SU-DHL-6 (cell line): ENCODE measurements at regions not wholly inside any gene's neighbourhood (a gene's known extent, or its start where the extent isn't known, plus 50 kb on each side); places are given as distances from the start of the nearest gene placed in this dataset.

ENCODE experiments used
- H2AFZ ChIP-seq: fragments of 200-600 bp; sonication (generic); 2 replicates; pipeline ENCODE4 v1.6.1; 2014; ENCODE audit warnings: low read depth, mild to moderate bottlenecking, moderate library complexity, mixed read lengths, antibody characterized with exemption, low read length; ENCODE audit not compliant: severe bottlenecking
- H3F3A ChIP-seq: fragments of 200-600 bp; shearing (Covaris generic); 2 replicates; pipeline ENCODE4 v1.6.0; 2016; ENCODE audit warnings: antibody characterized with exemption, mild to moderate bottlenecking; ENCODE audit not compliant: insufficient read depth
- H3K27ac ChIP-seq: fragments of 200-600 bp; sonication (generic); 2 replicates; pipeline ENCODE4 v1.5.1; 2016; ENCODE audit warnings: low read depth, mild to moderate bottlenecking, low read length, moderate library complexity, mixed read lengths
- H3K27me3 ChIP-seq: fragments of 200-600 bp; sonication (generic), shearing (Covaris generic); 2 replicates; pipeline ENCODE4 v1.6.0; 2014; ENCODE audit warnings: mild to moderate bottlenecking, low read length
- H3K36me3 ChIP-seq: fragments of 200-600 bp; sonication (generic); 2 replicates; pipeline ENCODE4 v1.6.1; 2014; ENCODE audit warnings: mild to moderate bottlenecking, low read length, mixed read lengths
- H3K4me2 ChIP-seq: fragments of 300-600, 200-600 bp; shearing (Covaris generic), sonication (generic); 2 replicates; pipeline ENCODE4 v1.6.0; 2014; ENCODE audit warnings: low read length, low read depth, mild to moderate bottlenecking; ENCODE audit not compliant: poor library complexity, severe bottlenecking
- H3K4me3 ChIP-seq: fragments of 200-600 bp; sonication (generic); 2 replicates; pipeline ENCODE4 v1.5.1; 2014; ENCODE audit warnings: antibody characterized with exemption, low read length, mild to moderate bottlenecking, mixed read lengths; ENCODE audit not compliant: insufficient read depth, poor library complexity, severe bottlenecking
- H3K79me2 ChIP-seq: fragments of 200-600 bp; sonication (generic); 2 replicates; pipeline ENCODE4 v1.6.1; 2014; ENCODE audit warnings: mild to moderate bottlenecking, low read length, moderate library complexity; ENCODE audit not compliant: insufficient read depth
- H3K9ac ChIP-seq: fragments of 200-600 bp; sonication (generic); 2 replicates; pipeline ENCODE4 v1.7.0; 2014; ENCODE audit warnings: mild to moderate bottlenecking, low read length
- H3K9me2 ChIP-seq: fragments of 200-600 bp; sonication (generic); replicated peaks from 2 replicates; pipeline ENCODE4 v1.6.1; 2014; ENCODE audit warnings: low read length; ENCODE audit not compliant: insufficient read depth
- H3K9me3 ChIP-seq: fragments of 200-600 bp; sonication (generic); 2 replicates; pipeline ENCODE4 v1.6.1; 2014; ENCODE audit warnings: low read length, mixed read lengths; ENCODE audit not compliant: insufficient read depth
- H4K20me1 ChIP-seq: fragments of 200-600 bp; sonication (generic); 2 replicates; pipeline ENCODE4 v1.6.1; 2014; ENCODE audit warnings: low read depth, mild to moderate bottlenecking, antibody characterized with exemption, low read length, moderate library complexity, mixed read lengths
- CTCF ChIP-seq: fragments of 200-600 bp; sonication (generic); IDR thresholded peaks from one replicate; pipeline ENCODE4 v1.5.1; 2017; ENCODE audit warnings: antibody characterized with exemption, mild to moderate bottlenecking, low read length, moderate library complexity; ENCODE audit not compliant: insufficient read depth, poor library complexity, severe bottlenecking
- EZH2phosphoT487 ChIP-seq: fragments of 200-600 bp; sonication (generic), shearing (Covaris generic); conservative IDR thresholded peaks from 2 replicates; pipeline ENCODE4 v1.6.1; 2018; ENCODE audit warnings: mild to moderate bottlenecking, antibody characterized with exemption, low read length, moderate library complexity, mixed read lengths

DNA sequence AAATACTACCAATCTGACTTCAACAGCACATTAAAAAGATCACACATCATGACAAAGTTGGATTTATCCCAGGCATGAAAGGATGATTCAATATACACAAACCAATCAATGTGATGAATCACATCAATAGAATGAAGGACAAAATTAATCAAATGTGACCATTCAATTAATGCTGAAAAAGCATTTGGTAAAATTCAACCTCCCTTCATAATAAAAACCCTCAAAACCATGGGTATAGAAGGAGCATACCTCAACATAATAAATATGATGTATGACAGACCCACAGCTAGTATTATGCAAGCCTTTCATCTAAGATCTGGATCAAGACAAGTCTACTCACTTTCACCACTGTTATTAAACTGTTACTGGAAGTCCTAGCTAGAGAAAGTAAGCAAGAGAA, 921.7 kb upstream of the RAG2 start:
- Histone ChIP-seq H3K4me3 (no peak overlapping the region), H3K27ac (no peak overlapping the region), H4K20me1 (no peaks in the 10 kb centered on the region), H3K4me2 (no peak overlapping the region), H2AFZ (no peak overlapping the region), H3K9me2 (no peaks in the 10 kb centered on the region), H3K9me3 (no peaks in the 10 kb centered on the region), H3F3A (no peaks in the 10 kb centered on the region), H3K27me3 (no peaks in the 10 kb centered on the region), H3K9ac (no peak overlapping the region), H3K79me2 (no peaks in the 10 kb centered on the region), H3K36me3 (no peaks in the 10 kb centered on the region)
- TF ChIP-seq EZH2phosphoT487: no peak
- TF ChIP-seq CTCF: no peak

DNA sequence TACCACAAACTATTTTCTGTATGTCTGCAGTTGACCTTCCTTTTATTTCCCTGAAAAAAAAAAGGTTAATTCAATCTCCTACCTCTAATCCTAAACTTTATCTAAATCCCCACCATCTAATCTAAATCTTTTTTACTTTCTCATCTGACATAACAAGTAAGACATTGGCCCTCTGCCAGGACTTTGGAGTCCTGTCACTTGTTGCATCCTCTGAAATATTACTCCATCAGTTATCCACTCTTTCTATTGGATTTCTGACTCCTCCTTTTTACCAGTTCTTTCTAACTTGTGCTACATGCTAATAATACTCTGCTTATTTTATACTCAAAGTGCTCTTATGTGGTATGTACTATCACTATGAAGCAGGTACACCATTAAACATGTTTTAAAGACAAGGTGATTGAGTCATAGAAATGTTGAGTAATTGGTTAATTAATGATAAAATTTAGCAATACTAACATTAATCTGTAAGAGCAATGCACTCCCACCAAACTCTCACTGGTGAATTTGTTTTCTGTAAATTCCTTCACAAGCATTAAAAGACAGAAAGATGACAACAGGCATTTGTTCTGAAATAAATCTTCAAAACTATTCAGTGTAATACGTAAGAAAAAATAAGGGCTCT, 914.2 kb upstream of the RAG2 start:
- Histone ChIP-seq H3K27ac (no peak overlapping the region), H2AFZ (no peak overlapping the region), H3K4me2 (no peak overlapping the region), H3K9me2 (no peaks in the 10 kb centered on the region), H3K9me3 (no peaks in the 10 kb centered on the region), H3K79me2 (no peaks in the 10 kb centered on the region), H3F3A (no peaks in the 10 kb centered on the region), H3K36me3 (no peaks in the 10 kb centered on the region), H3K4me3 (no peak overlapping the region), H3K27me3 (no peaks in the 10 kb centered on the region), H4K20me1 (no peaks in the 10 kb centered on the region), H3K9ac (no peak overlapping the region)
- TF ChIP-seq CTCF: no peak

DNA sequence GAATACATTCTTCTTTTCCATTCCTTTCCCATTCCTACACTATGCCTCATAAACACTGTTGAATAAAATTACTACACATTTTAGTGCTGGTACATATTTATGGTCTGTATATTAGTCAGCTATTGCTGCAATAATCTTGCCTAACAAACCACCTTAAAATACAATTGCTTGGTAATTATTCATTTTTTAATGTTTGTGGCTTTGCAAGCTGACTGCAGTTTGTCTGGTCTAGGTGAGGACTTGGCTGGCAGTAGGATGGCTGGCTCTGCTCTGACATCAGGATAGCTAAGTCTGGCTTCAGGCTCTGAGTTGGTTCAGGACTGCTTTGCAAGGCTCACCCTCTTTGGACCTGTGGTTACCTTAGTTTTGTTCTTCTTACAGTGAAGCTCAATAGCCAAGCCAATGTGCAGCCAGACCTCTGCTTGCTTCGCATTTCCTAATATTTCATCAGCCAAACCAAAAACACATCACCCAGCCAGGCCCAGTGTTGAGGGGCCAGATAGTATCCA, 913.4 kb upstream of the RAG2 start:
- Histone ChIP-seq H3K9me3 (no peaks in the 10 kb centered on the region), H3K4me3 (no peak overlapping the region), H4K20me1 (no peaks in the 10 kb centered on the region), H3F3A (no peaks in the 10 kb centered on the region), H2AFZ (no peak overlapping the region), H3K9me2 (no peaks in the 10 kb centered on the region), H3K27me3 (no peaks in the 10 kb centered on the region), H3K4me2 (no peak overlapping the region), H3K79me2 (no peaks in the 10 kb centered on the region), H3K36me3 (no peaks in the 10 kb centered on the region), H3K27ac (no peak overlapping the region), H3K9ac (no peak overlapping the region)
- TF ChIP-seq EZH2phosphoT487: no peak

- Histone ChIP-seq H3K9me2 (no peaks in the 10 kb centered on the region), H3K36me3 (no peaks in the 10 kb centered on the region), H3K4me2 (no peak overlapping the region), H3K4me3 (no peak overlapping the region), H3F3A (no peaks in the 10 kb centered on the region), H4K20me1 (no peaks in the 10 kb centered on the region), H3K27ac (no peak overlapping the region), H2AFZ (no peak overlapping the region), H3K27me3 (no peaks in the 10 kb centered on the region), H3K79me2 (no peaks in the 10 kb centered on the region), H3K9me3 (no peaks in the 10 kb centered on the region), H3K9ac (no peak overlapping the region)
- TF ChIP-seq CTCF (no peak), EZH2phosphoT487 (no peak)
Observed at GRCh38 chr11:37509506-37509905, 911.5 kb upstream of the RAG2 start.
